Liver (tissue), 8 donors: ENCODE measurements at regions not wholly inside any gene's neighbourhood (a gene's known extent, or its start where the extent isn't known, plus 50 kb on each side); places are given as distances from the start of the nearest gene placed in this dataset.

Experiments used
- DNase-seq: peaks from one replicate; pipeline ENCODE4 v3.0.0-alpha.2; 2017; ENCODE audit warnings: low spot score
- H3K27ac ChIP-seq, 2 donors: one replicate each; pipeline ENCODE4 v1.7.0; 2013; ENCODE audit warnings: inconsistent platforms in 2 of 2, low read length in 2 of 2, control low read depth in 1 of 2, low read depth in 1 of 2, mild to moderate bottlenecking in 1 of 2
- H3K27me3 ChIP-seq, 4 donors: one replicate each; pipeline versions ENCODE4 v1.6.1 to v1.7.0; 2013; ENCODE audit warnings: low read length in 3 of 4, inconsistent platforms in 1 of 4, mild to moderate bottlenecking in 1 of 4, moderate library complexity in 1 of 4; ENCODE audit not compliant: control insufficient read depth in 4 of 4, insufficient read depth in 4 of 4
- H3K36me3 ChIP-seq, 4 donors: one replicate each; pipeline versions ENCODE4 v1.6.1 to v1.7.0; 2013; ENCODE audit warnings: low read length in 3 of 4, mild to moderate bottlenecking in 3 of 4, low read depth in 1 of 4, moderate library complexity in 1 of 4; ENCODE audit not compliant: control insufficient read depth in 4 of 4, insufficient read depth in 3 of 4
- H3K4me1 ChIP-seq, 4 donors: one replicate each; pipeline versions ENCODE4 v1.6.1 to v1.7.0; 2013; ENCODE audit warnings: low read length in 3 of 4, mild to moderate bottlenecking in 3 of 4, moderate library complexity in 1 of 4; ENCODE audit not compliant: control insufficient read depth in 4 of 4, insufficient read depth in 4 of 4
- H3K4me3 ChIP-seq, 3 donors: one replicate each; pipeline versions ENCODE4 v1.6.1 to v1.7.0; 2013; ENCODE audit warnings: low read length in 3 of 3, control low read depth in 1 of 3, low read depth in 1 of 3, mild to moderate bottlenecking in 1 of 3
- H3K9ac ChIP-seq, 2 donors: one replicate each; pipeline ENCODE4 v1.7.0; 2013; ENCODE audit warnings: low read length in 2 of 2, mild to moderate bottlenecking in 2 of 2, moderate library complexity in 2 of 2, control low read depth in 1 of 2, low read depth in 1 of 2
- H3K9me3 ChIP-seq, 4 donors: one replicate each; pipeline versions ENCODE4 v1.6.1 to v1.7.0; 2013; ENCODE audit warnings: low read length in 3 of 4; ENCODE audit not compliant: control insufficient read depth in 4 of 4
- ATF3 ChIP-seq: IDR thresholded peaks from 2 replicates; pipeline ENCODE4 v1.6.1; 2016; ENCODE audit warnings: antibody characterized with exemption
- CTCF ChIP-seq: fragments of 150-350 bp; IDR thresholded peaks from 2 replicates; pipeline ENCODE4 v1.5.1; 2017; ENCODE audit warnings: improper control_type of control experiment, low read depth, low read length; ENCODE audit not compliant: missing input control
- EGR1 ChIP-seq, 2 donors: IDR thresholded peaks; 2 replicates each; pipeline ENCODE4 v1.6.1; 2016 to 2018; ENCODE audit warnings: antibody characterized with exemption in 2 of 2, low read depth in 2 of 2
- FOXA1 ChIP-seq: IDR thresholded peaks from 2 replicates; pipeline ENCODE4 v1.6.1; 2016; ENCODE audit warnings: antibody characterized with exemption
- FOXA2 ChIP-seq: IDR thresholded peaks from 2 replicates; pipeline ENCODE4 v1.6.1; 2016; ENCODE audit warnings: antibody characterized with exemption
- GABPA ChIP-seq, 2 donors: IDR thresholded peaks in 1 of 2; conservative IDR thresholded peaks in 1 of 2; 2 replicates each; pipeline ENCODE4 v1.6.1; 2016; ENCODE audit warnings: antibody characterized with exemption in 2 of 2, mild to moderate bottlenecking in 1 of 2, moderate library complexity in 1 of 2
- HNF4A ChIP-seq, 2 donors: conservative IDR thresholded peaks; 2 replicates each; pipeline ENCODE4 v1.6.1; 2016; ENCODE audit warnings: antibody characterized with exemption in 2 of 2, mild to moderate bottlenecking in 2 of 2
- HNF4G ChIP-seq: IDR thresholded peaks from 2 replicates; pipeline ENCODE4 v1.6.1; 2016; ENCODE audit warnings: antibody characterized with exemption
- JUND ChIP-seq, 2 donors: IDR thresholded peaks; 2 replicates each; pipeline ENCODE4 v1.6.1; 2016; ENCODE audit warnings: antibody characterized with exemption in 2 of 2
- MAX ChIP-seq: IDR thresholded peaks from 2 replicates; pipeline ENCODE4 v1.6.1; 2016; ENCODE audit warnings: antibody characterized with exemption
- NR2F2 ChIP-seq: IDR thresholded peaks from 2 replicates; pipeline ENCODE4 v1.6.1; 2016; ENCODE audit warnings: antibody characterized with exemption
- REST ChIP-seq: IDR thresholded peaks from 2 replicates; pipeline ENCODE4 v1.6.1; 2016; ENCODE audit warnings: antibody characterized with exemption, mild to moderate bottlenecking
- RXRA ChIP-seq, 2 donors: IDR thresholded peaks; 2 replicates each; pipeline ENCODE4 v1.6.1; 2017 to 2018; ENCODE audit warnings: antibody characterized with exemption in 2 of 2, mild to moderate bottlenecking in 1 of 2
- SP1 ChIP-seq: IDR thresholded peaks from 2 replicates; pipeline ENCODE4 v1.6.1; 2018; ENCODE audit warnings: antibody characterized with exemption, mild to moderate bottlenecking
- TAF1 ChIP-seq: conservative IDR thresholded peaks from 2 replicates; pipeline ENCODE4 v1.6.1; 2016; ENCODE audit warnings: antibody characterized with exemption, mild to moderate bottlenecking
- YY1 ChIP-seq: IDR thresholded peaks from 2 replicates; pipeline ENCODE4 v1.6.1; 2016; ENCODE audit warnings: antibody characterized with exemption, mild to moderate bottlenecking
- ZBTB33 ChIP-seq: IDR thresholded peaks from 2 replicates; pipeline ENCODE4 v1.6.1; 2016; ENCODE audit warnings: antibody characterized with exemption
- WGBS: extraction: QIAGEN DNeasy Blood & Tissue Kit; methylation state at CpG from one replicate; pipeline ENCODE4 v1.1.7; 2013; 5-methylcytosine and 5-hydroxymethylcytosine counted together
- donor health status: healthy.
- donor health status: healthy.
- donor health status: healthy.
- donor health status: healthy.
- donor health status: healthy.

DNA sequence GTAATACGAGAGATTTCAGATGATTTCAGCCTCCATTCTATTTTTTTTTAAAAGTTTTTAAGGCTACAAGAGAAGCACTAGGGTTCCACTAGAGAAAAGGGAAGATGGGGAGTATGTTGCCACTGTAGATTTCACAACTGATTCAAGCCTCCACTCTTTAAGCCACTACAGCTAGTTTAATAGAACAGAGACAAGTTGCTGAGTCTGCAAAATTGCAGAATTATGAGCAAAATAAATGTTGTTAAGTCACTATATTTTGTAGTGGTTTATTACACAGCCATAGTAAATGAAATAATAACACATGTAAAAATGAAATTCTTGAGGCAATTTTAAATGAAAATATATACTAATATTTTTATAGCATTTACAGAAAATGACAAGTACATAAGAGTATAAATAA, 96.0 kb upstream of the POT1 start (continued):
- TF ChIP-seq ATF3 (no peak), FOXA2 (no peak), GABPA (IDR thresholded peaks at IDR 0.05 in 1 of 2, conservative IDR thresholded peaks at IDR 0.05 in 1 of 2) (no peak), SP1 (no peak), REST (no peak), HNF4A (conservative IDR thresholded peaks at IDR 0.05) (no peak)

DNA sequence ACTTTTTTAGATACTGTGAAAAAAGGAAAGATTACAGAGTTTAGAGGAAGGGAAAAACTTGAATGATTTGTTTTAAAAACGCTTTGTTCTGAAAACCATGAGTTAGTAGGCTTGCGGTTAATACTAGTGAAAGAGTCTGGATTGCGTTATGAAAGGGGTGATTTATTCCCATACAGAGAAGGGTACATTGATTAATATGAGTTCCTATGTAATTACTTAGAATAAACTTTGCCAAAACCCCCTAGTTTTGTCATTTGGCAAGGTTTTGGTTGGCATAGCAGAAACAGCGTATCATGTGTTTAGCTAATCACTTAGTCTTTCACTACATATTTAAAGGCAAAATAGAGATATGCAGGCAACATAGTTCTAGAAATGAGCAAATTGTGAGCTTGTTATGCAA, 91.2 kb upstream of the POT1 start:
- H3K27me3 ChIP-seq, result no peaks in the 10 kb centered on the region
- no peaks in the 10 kb centered on the region for H3K36me3 ChIP-seq
- H3K27ac ChIP-seq, result no peak overlapping the region
- TF ChIP-seq YY1 (no peak), HNF4G (no peak), ATF3 (no peak), HNF4A (conservative IDR thresholded peaks at IDR 0.05) (no peak), MAX (no peak), ZBTB33 (no peak), FOXA1 (no peak), NR2F2 (no peak), TAF1 (no peak), GABPA (IDR thresholded peaks at IDR 0.05 in 1 of 2, conservative IDR thresholded peaks at IDR 0.05 in 1 of 2) (no peak), EGR1 (IDR thresholded peaks at IDR 0.05; ENCODE audit: low read depth in 2 of 2) (no peak), FOXA2 (no peak), CTCF (no peak), JUND (IDR thresholded peaks at IDR 0.05) (no peak), RXRA (IDR thresholded peaks at IDR 0.05) (no peak)
- no peak overlapping the region for H3K9ac ChIP-seq
- no peak overlapping the region for H3K4me3 ChIP-seq
- no peaks in the 10 kb centered on the region for H3K9me3 ChIP-seq
- WGBS, result 94% methylated on average over 4 of the region's 4 CpGs
- no peak for DNase-seq
- H3K4me1 ChIP-seq, result no peaks in the 10 kb centered on the region
